T-helper 1 cell treated with Interleukin-12 subunit alpha and Interleukin-12 subunit beta and Interleukin-4 antibody, amounts not matched to agents 30 μg/mL and 1 μg/mL, for 36 hours (primary cell): ENCODE measurements at regions not wholly inside any gene's neighbourhood (a gene's known extent, or its start where the extent isn't known, plus 50 kb on each side); places are given as distances from the start of the nearest gene placed in this dataset.
A peak's percentile ranks its signal among the peaks of the same experiment; 100 is the strongest.

ENCODE experiments used
- H3K27ac Mint-ChIP-seq: one replicate; pipeline ENCODE4 v1.8.0; 2021; ENCODE audit warnings: mild to moderate bottlenecking, mixed read lengths
- H3K27me3 Mint-ChIP-seq: one replicate; pipeline ENCODE4 v1.8.0; 2021; ENCODE audit warnings: low read depth, mixed read lengths
- H3K36me3 Mint-ChIP-seq: one replicate; pipeline ENCODE4 v1.8.0; 2021; ENCODE audit warnings: low read depth, mixed read lengths
- H3K4me1 Mint-ChIP-seq: one replicate; pipeline ENCODE4 v1.8.0; 2021; ENCODE audit warnings: low read depth, mixed read lengths
- H3K4me3 Mint-ChIP-seq: one replicate; pipeline ENCODE4 v1.8.0; 2021; ENCODE audit warnings: mild to moderate bottlenecking, moderate library complexity, mixed read lengths
- H3K9me3 Mint-ChIP-seq: one replicate; pipeline ENCODE4 v1.8.0; 2021; ENCODE audit warnings: mixed read lengths

DNA sequence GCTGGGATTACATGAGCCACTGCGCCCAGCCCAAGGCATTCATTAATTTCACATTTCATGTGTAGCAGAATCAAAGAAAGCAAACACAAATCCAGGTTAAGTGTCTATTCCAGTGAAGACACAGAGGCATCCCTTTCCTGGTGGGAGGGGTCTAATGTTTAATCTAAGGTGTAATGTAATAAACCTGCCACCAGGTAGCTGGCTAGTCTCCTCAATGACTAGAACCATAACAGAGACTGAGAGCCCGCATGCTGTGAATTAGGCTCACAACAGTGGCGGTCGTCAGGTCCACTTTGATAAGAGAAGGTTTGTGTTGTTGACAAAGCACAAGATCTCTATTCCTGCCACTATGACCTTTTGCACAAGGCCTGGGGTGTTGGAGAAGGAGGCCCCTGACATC is 64.2 kb upstream of the ADA2 start:
- Mint-ChIP-seq H3K4me3 (no peak overlapping the region), H3K4me1 (peaks cover 28% of the 10 kb centered on the region), H3K9me3 (no peaks in the 10 kb centered on the region), H3K27ac (peak overlapping the region; percentile 41), H3K27me3 (peaks cover 26% of the 10 kb centered on the region), H3K36me3 (no peaks in the 10 kb centered on the region)

DNA sequence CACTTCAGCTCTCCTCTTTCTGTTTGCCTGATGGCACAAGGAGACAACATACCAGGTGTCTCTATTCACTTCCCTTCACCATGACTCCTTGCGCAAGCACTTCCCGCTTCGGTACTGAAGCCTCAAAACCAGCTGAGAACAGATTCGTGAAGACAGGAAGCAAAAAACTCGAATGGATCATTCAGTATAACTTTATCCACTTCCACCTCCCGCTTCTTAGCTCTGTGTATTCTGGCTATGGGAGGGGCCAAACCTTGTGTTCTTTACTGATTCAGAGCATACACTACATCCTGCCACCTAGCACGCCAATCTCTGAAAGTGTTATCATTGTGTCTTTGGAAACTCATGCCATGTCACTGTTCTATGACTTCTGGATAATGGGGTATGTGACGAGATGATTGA is 62.2 kb upstream of the ADA2 start:
- Mint-ChIP-seq H3K27me3 (peaks cover 18% of the 10 kb centered on the region), H3K27ac (peak overlapping the region; percentile 98), H3K36me3 (no peaks in the 10 kb centered on the region), H3K4me1 (peaks cover 25% of the 10 kb centered on the region), H3K4me3 (peak overlapping the region; percentile 68), H3K9me3 (no peaks in the 10 kb centered on the region)

DNA sequence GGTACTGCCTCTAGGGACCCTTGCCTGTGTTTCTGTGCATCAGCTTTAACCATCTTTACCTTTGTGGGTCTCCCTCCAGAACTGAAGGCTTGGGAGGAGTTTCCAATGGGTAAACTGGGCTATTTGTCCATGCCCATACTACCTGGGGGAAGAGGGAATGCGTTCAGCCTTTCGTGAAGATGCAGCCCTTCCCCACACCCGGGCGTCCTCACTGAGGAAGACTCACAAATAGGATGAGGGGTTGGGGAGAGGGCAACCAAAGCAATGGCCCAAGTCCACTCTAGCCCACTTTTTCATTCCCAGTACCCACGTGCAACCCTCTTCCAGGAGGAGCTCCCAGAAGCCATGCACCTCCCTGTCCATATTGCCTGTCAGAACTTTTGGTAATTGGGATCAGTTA is 61.8 kb upstream of the ADA2 start:
- H3K27ac Mint-ChIP-seq, result peak overlapping the region; percentile 98
- peaks cover 25% of the 10 kb centered on the region for H3K4me1 Mint-ChIP-seq
- H3K9me3 Mint-ChIP-seq, result no peaks in the 10 kb centered on the region
- no peaks in the 10 kb centered on the region for H3K36me3 Mint-ChIP-seq
- H3K4me3 Mint-ChIP-seq, result peak overlapping the region; percentile 68
- H3K27me3 Mint-ChIP-seq, result peaks cover 15% of the 10 kb centered on the region

DNA sequence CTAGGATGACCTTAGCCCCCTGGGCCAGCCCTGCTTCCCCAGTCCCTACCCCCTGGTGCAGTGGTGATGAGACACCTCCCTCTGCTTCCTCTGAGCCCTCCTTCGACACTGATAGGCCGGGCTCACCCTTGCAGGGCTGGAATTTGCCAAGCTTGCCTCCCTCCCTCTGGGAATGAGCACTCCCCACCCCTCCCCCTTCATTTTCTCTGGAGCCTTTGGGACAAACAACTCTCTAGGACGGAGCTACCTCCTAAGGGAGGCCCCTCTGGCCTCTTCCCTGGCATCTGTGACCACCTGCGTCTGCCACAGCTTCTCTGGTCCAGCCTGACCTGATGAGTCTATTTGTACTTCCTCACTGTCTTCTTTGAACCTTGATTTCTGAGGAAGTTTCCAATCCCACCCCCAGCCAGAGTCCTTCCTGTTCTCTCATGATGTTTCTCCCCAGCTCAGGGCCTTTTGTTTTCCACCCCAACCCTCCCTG is 53.3 kb upstream of the ADA2 start:
- Mint-ChIP-seq H3K9me3 (no peaks in the 10 kb centered on the region), H3K36me3 (no peaks in the 10 kb centered on the region), H3K27ac (peak overlapping the region; percentile 73), H3K4me3 (no peak overlapping the region), H3K4me1 (peaks cover 21% of the 10 kb centered on the region), H3K27me3 (no peaks in the 10 kb centered on the region)

DNA sequence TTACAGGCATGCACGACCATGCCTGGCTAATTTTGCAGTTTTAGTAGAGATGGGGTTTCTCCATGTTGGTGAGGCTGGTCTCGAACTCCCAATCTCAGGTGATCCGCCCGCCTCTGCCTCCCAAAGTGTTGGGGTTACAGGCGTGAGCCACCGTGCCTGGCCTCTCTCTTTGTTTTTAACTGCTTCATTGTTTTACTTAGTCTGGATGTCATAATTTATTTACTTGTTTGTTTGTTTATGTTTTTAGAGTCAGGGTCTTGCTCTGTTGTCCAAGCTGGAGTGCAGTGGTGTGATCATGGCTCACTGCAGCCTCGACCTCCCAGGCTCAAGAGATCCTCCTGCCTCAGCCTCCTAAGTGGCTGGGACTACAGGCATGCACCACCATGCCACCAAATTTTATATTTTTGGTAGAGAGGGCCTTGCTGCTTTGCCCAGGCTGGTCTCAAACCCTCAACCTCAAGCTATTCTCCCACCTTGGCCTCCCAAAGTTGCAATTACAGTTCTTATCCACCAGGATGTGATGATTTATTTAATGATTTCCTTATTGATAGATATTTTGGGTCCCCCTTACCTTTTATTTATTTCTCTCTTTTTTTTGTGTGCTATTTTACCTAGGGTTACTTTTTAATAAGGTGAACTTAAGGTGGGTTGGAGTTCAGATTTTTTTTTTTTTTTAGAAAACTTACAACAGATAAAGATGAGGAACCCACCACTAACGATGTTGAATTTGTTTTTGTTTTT is 52.6 kb upstream of the ADA2 start:
- no peak overlapping the region for H3K27ac Mint-ChIP-seq
- H3K4me3 Mint-ChIP-seq, result no peak overlapping the region
- H3K27me3 Mint-ChIP-seq, result no peaks in the 10 kb centered on the region
- peaks cover 28% of the 10 kb centered on the region for H3K4me1 Mint-ChIP-seq
- H3K9me3 Mint-ChIP-seq, result no peaks in the 10 kb centered on the region
- H3K36me3 Mint-ChIP-seq, result no peaks in the 10 kb centered on the region

DNA sequence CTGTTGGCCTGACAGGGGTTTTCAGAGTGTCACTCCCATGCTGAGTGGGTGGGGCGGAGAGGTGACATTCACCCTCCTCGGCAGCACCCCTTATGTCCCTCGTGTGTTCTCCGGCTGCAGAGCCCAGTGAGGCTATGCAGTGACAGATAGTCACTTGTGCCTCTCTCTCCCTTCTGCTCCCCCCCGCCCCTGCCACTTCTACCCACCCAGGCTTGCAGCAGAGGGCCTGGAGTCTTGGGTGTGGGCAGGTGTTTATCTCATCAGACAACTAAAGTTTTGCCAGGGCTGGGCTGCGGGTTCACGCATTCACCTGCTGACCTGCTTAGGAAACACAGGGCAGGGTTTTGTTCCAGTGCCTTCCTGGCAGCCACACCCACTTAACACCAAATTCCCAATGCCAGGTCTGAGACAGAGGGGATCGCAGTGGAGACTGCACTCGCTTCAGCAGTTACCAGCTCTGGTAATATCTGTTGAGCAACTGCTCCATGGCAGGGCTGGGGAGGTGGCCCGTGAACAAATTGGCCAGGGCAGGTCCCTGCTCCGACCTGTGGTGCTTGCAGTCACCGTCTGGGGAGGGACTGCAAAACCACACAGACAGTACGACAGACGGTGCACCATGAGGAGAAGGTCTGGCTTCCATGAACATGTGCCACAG is 50.5 kb upstream of the ADA2 start:
- H3K27ac Mint-ChIP-seq, result no peak overlapping the region
- H3K36me3 Mint-ChIP-seq, result no peaks in the 10 kb centered on the region
- H3K9me3 Mint-ChIP-seq, result no peaks in the 10 kb centered on the region
- no peak overlapping the region for H3K4me3 Mint-ChIP-seq
- no peaks in the 10 kb centered on the region for H3K27me3 Mint-ChIP-seq
- peaks cover 39% of the 10 kb centered on the region for H3K4me1 Mint-ChIP-seq

DNA sequence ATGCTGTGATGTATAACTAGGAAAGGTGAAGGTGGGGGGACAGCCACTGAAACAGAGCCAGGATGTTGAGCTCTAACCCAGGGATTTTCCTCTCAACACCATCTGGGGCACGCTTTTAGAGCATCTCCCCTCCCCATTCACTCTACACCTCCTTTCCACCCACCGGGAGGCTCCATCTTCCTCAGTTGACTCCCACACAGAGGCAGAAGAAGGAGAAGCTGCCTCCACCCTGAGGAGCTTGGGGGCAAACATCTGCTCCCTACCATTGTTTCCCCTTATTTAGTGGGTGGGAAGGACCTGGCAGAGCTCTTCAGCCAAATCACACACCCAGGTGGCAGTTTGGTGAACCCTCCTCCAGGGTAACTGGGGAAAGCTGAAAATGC is 50.0 kb upstream of the ADA2 start:
- Mint-ChIP-seq H3K4me3 (no peak overlapping the region), H3K9me3 (no peaks in the 10 kb centered on the region), H3K36me3 (no peaks in the 10 kb centered on the region), H3K4me1 (peaks cover 42% of the 10 kb centered on the region), H3K27me3 (no peaks in the 10 kb centered on the region), H3K27ac (no peak overlapping the region)
